DOHH2 (cell line): ENCODE measurements at regions not wholly inside any gene's neighbourhood (a gene's known extent, or its start where the extent isn't known, plus 50 kb on each side); places are given as distances from the start of the nearest gene placed in this dataset.

ENCODE experiments used
- H3F3A ChIP-seq: fragments of 200-600 bp; sonication (generic), shearing (Covaris generic); 2 replicates; pipeline ENCODE4 v1.6.0; 2016; ENCODE audit warnings: antibody characterized with exemption, mild to moderate bottlenecking; ENCODE audit not compliant: control insufficient read depth, insufficient read depth
- H3K27ac ChIP-seq: fragments of 200-600 bp; sonication (generic); 2 replicates; pipeline ENCODE4 v1.5.1; 2014; ENCODE audit warnings: low read depth, mild to moderate bottlenecking, low read length, moderate library complexity
- H3K27me3 ChIP-seq: fragments of 200-600 bp; sonication (generic); 2 replicates; pipeline ENCODE4 v1.6.1; 2014; ENCODE audit warnings: mild to moderate bottlenecking, low read length, mixed read lengths; ENCODE audit not compliant: control insufficient read depth
- H3K36me3 ChIP-seq: fragments of 200-600 bp; sonication (generic); 2 replicates; pipeline ENCODE4 v1.6.1; 2014; ENCODE audit warnings: mild to moderate bottlenecking, low read length, moderate library complexity, mixed read lengths; ENCODE audit not compliant: control insufficient read depth
- H3K4me1 ChIP-seq: fragments of 200-600 bp; sonication (generic); 2 replicates; pipeline ENCODE4 v1.6.1; 2014; ENCODE audit warnings: mild to moderate bottlenecking, low read length, mixed read lengths; ENCODE audit not compliant: control insufficient read depth
- H3K4me2 ChIP-seq: fragments of 200-600 bp; sonication (generic); 2 replicates; pipeline ENCODE4 v1.6.0; 2014; ENCODE audit warnings: mild to moderate bottlenecking, low read length, moderate library complexity
- H3K4me3 ChIP-seq: fragments of 200-600 bp; sonication (generic); 2 replicates; pipeline ENCODE4 v1.5.1; 2014; ENCODE audit warnings: mild to moderate bottlenecking, low read length, mixed read lengths
- H3K79me2 ChIP-seq: fragments of 200-600 bp; sonication (generic); 2 replicates; pipeline ENCODE4 v1.6.1; 2014; ENCODE audit warnings: mild to moderate bottlenecking, low read length, mixed read lengths; ENCODE audit not compliant: control insufficient read depth
- H3K9me2 ChIP-seq: fragments of 200-600 bp; sonication (generic); replicated peaks from 2 replicates; pipeline ENCODE4 v1.6.1; 2014; ENCODE audit warnings: mild to moderate bottlenecking, low read length, mixed read lengths; ENCODE audit not compliant: control insufficient read depth
- H3K9me3 ChIP-seq: fragments of 200-600 bp; sonication (generic); 2 replicates; pipeline ENCODE4 v1.6.1; 2014; ENCODE audit warnings: antibody characterized with exemption, low read length, mixed read lengths; ENCODE audit not compliant: control insufficient read depth, insufficient read depth
- H4K20me1 ChIP-seq: fragments of 200-600 bp; sonication (generic); 2 replicates; pipeline ENCODE4 v1.6.0; 2014; ENCODE audit warnings: low read depth, mild to moderate bottlenecking, antibody characterized with exemption, low read length, moderate library complexity; ENCODE audit not compliant: control insufficient read depth, insufficient read depth
- CTCF ChIP-seq: fragments of 200-600 bp; sonication (generic); IDR thresholded peaks from one replicate; pipeline ENCODE4 v1.5.1; 2014; ENCODE audit warnings: antibody characterized with exemption, mild to moderate bottlenecking, low read depth, low read length; ENCODE audit not compliant: poor library complexity, severe bottlenecking
- EZH2phosphoT487 ChIP-seq: fragments of 200-600 bp; sonication (generic); IDR thresholded peaks from 2 replicates; pipeline ENCODE4 v1.6.1; 2017; ENCODE audit warnings: borderline replicate concordance, mild to moderate bottlenecking, antibody characterized with exemption, low read length, moderate library complexity, mixed read lengths

GRCh38 chr22:27621486-27622070, 180.0 kb downstream of the MN1 start:
- no peaks in the 10 kb centered on the region for H3K36me3 ChIP-seq
- H3K9me2 ChIP-seq, result no peaks in the 10 kb centered on the region
- no peak overlapping the region for H3K27ac ChIP-seq
- H3K4me3 ChIP-seq, result no peak overlapping the region
- H3F3A ChIP-seq, result no peaks in the 10 kb centered on the region
- no peaks in the 10 kb centered on the region for H3K9me3 ChIP-seq
- H3K27me3 ChIP-seq, result no peaks in the 10 kb centered on the region
- H3K4me1 ChIP-seq, result no peaks in the 10 kb centered on the region
- TF ChIP-seq CTCF (no peak), EZH2phosphoT487 (no peak)
- no peaks in the 10 kb centered on the region for H4K20me1 ChIP-seq
- H3K4me2 ChIP-seq, result no peak overlapping the region
- H3K79me2 ChIP-seq, result no peaks in the 10 kb centered on the region

DNA sequence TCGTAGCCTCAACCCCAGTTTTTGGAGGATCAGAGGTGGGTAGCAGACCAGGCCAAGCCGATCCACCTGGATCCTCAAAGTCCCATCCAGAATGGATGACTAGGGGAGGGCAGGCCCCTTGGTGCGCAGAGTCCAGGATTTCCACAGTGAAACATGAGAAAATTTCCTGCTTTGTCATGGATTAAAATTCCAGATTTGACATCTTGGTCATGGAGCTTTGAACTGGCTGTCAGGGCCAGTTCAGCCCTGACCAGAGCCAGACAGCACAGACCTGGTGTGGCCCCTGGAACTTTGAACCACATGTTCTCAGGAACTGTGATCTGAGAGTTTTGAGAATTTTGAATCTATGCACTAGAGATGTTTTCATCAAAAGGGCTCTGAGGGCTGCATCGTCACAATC, 177.5 kb downstream of the MN1 start:
- H3F3A ChIP-seq, result no peaks in the 10 kb centered on the region
- TF ChIP-seq CTCF, result no peak
- no peak for TF ChIP-seq EZH2phosphoT487
- H3K9me2 ChIP-seq, result no peaks in the 10 kb centered on the region
- no peaks in the 10 kb centered on the region for H3K4me1 ChIP-seq
- no peak overlapping the region for H3K4me3 ChIP-seq
- H3K9me3 ChIP-seq, result no peaks in the 10 kb centered on the region
- H3K36me3 ChIP-seq, result no peaks in the 10 kb centered on the region
- no peaks in the 10 kb centered on the region for H3K79me2 ChIP-seq
- H4K20me1 ChIP-seq, result no peaks in the 10 kb centered on the region
- no peak overlapping the region for H3K4me2 ChIP-seq
- H3K27ac ChIP-seq, result no peak overlapping the region
- no peaks in the 10 kb centered on the region for H3K27me3 ChIP-seq

- Histone ChIP-seq H3K4me2 (no peak overlapping the region), H3K4me1 (no peaks in the 10 kb centered on the region), H3K79me2 (no peaks in the 10 kb centered on the region), H3K9me2 (no peaks in the 10 kb centered on the region), H4K20me1 (no peaks in the 10 kb centered on the region), H3F3A (no peaks in the 10 kb centered on the region), H3K9me3 (no peaks in the 10 kb centered on the region), H3K27ac (no peak overlapping the region), H3K4me3 (no peak overlapping the region), H3K36me3 (no peaks in the 10 kb centered on the region), H3K27me3 (no peaks in the 10 kb centered on the region)
- TF ChIP-seq EZH2phosphoT487 (no peak), CTCF (no peak)
Observed at GRCh38 chr22:27624705-27625104, 176.9 kb downstream of the MN1 start.
